HCT116 (cell line): ENCODE measurements at regions not wholly inside any gene's neighbourhood (a gene's known extent, or its start where the extent isn't known, plus 50 kb on each side); places are given as distances from the start of the nearest gene placed in this dataset.

Experiments
- ATAC-seq: fragments of 200-7000 bp; cut with Tn5 transposase; 2 replicates; pipeline ENCODE4 v1.9.1; 2020; ENCODE audit warnings: mild to moderate bottlenecking, moderate library complexity
- BruUV-seq: library from RNA; stranded (reverse); fragments of 400-500 nt; replicated peaks from 2 replicates; lab custom pipeline; 2021; lab: Mats Ljungman, UMichigan
- CTCF ChIA-PET: fragments of 300-600 bp; sonication (Branson Sonifier 250); formaldehyde crosslinking; loops from one replicate; lab custom pipeline; 2021; ENCODE audit warnings: antibody characterized with exemption; lab: Charles Lee
- POLR2A ChIA-PET: fragments of 300-600, 350-600 bp; sonication (Branson Sonifier 250); formaldehyde crosslinking; loops from one replicate; lab custom pipeline; 2021; ENCODE audit warnings: antibody characterized with exemption; lab: Charles Lee
- RAD21 ChIA-PET, 2 experiments: fragments of 300-600 bp; sonication (Branson Sonifier 250); formaldehyde crosslinking; loops; one replicate each; lab custom pipeline; 2023; ENCODE audit warnings: low total read pairs in 2 of 2; ENCODE audit not compliant: uncharacterized antibody in 2 of 2, unreplicated experiment in 2 of 2, low non-redundant PET in 1 of 2; lab: Charles Lee
- DNase-seq: peaks from one replicate; pipeline ENCODE4 v3.0.0-alpha.2; 2010; ENCODE audit warnings: low read depth, low spot score
- H2AFZ ChIP-seq: fragments of 200-600 bp; shearing (Covaris generic), sonication (generic); 2 replicates; pipeline ENCODE4 v1.6.1; 2017; ENCODE audit warnings: low read depth, mixed run types, mixed read lengths, antibody characterized with exemption, low read length; ENCODE audit not compliant: poor library complexity, severe bottlenecking
- H3K27ac ChIP-seq: 2 replicates; pipeline ENCODE4 v1.5.1; 2012; ENCODE audit warnings: low read depth, low read length
- H3K27me3 ChIP-seq: fragments of 200-600 bp; sonication (generic); 2 replicates; pipeline ENCODE4 v1.6.1; 2016; ENCODE audit warnings: mixed run types, low read length, mixed read lengths; ENCODE audit not compliant: insufficient read depth
- H3K36me3 ChIP-seq, 2 experiments: fragments of 200-500 bp in 1 of 2; fragments of 200-600 bp in 1 of 2; sonication (Bioruptor generic) in 1 of 2; sonication (generic) in 1 of 2; 2 replicates each; pipeline versions ENCODE4 v1.5.1 to v1.6.1; 2014 to 2016; ENCODE audit warnings: low read length in 2 of 2, inconsistent platforms in 1 of 2, mixed read lengths in 1 of 2, mixed run types in 1 of 2; ENCODE audit not compliant: insufficient read depth in 2 of 2, control insufficient read depth in 1 of 2
- H3K4me1 ChIP-seq, 2 experiments: fragments of 200-600 bp in 1 of 2; sonication (generic) in 1 of 2; 2 replicates each; pipeline versions ENCODE4 v1.5.1 to v1.6.1; 2012 to 2017; ENCODE audit warnings: low read length in 2 of 2, inconsistent platforms in 1 of 2, mild to moderate bottlenecking in 1 of 2, mixed read lengths in 1 of 2, mixed run types in 1 of 2, moderate library complexity in 1 of 2; ENCODE audit not compliant: insufficient read depth in 2 of 2, control insufficient read depth in 1 of 2
- H3K4me2 ChIP-seq: fragments of 200-600 bp; sonication (generic); 2 replicates; pipeline ENCODE4 v1.6.1; 2017; ENCODE audit warnings: mixed run types, low read length, mixed read lengths
- H3K4me3 ChIP-seq, 2 experiments: fragments of 200-600 bp in 1 of 2; sonication (generic) in 1 of 2; replicated peaks in 1 of 2; 2 replicates each; pipeline ENCODE4 v1.5.1; 2011 to 2016; ENCODE audit warnings: low read length in 2 of 2, control low read depth in 1 of 2, low read depth in 1 of 2, mild to moderate bottlenecking in 1 of 2, mixed read lengths in 1 of 2, mixed run types in 1 of 2
- H3K79me2 ChIP-seq: fragments of 200-600 bp; sonication (generic); 2 replicates; pipeline ENCODE4 v1.6.1; 2017; ENCODE audit warnings: mild to moderate bottlenecking, mixed run types, low read length, moderate library complexity, mixed read lengths; ENCODE audit not compliant: insufficient read depth
- H3K9ac ChIP-seq: fragments of 200-600 bp; sonication (generic); 2 replicates; pipeline ENCODE4 v1.6.1; 2016; ENCODE audit warnings: low read length, mixed read lengths
- H3K9me2 ChIP-seq: fragments of 200-600 bp; sonication (generic), shearing (Covaris generic); 2 replicates; pipeline ENCODE4 v1.6.1; 2017; ENCODE audit warnings: mixed run types, mild to moderate bottlenecking, moderate library complexity; ENCODE audit not compliant: insufficient read depth
- H3K9me3 ChIP-seq, 2 experiments: fragments of 200-500 bp in 1 of 2; fragments of 200-600 bp in 1 of 2; sonication (Bioruptor generic) in 1 of 2; sonication (generic) in 1 of 2; 2 replicates each; pipeline ENCODE4 v1.6.1; 2014 to 2017; ENCODE audit warnings: low read length in 2 of 2, mixed read lengths in 2 of 2, inconsistent platforms in 1 of 2, low read depth in 1 of 2, mild to moderate bottlenecking in 1 of 2, mixed run types in 1 of 2, moderate library complexity in 1 of 2; ENCODE audit not compliant: control insufficient read depth in 1 of 2, insufficient read depth in 1 of 2
- H4K20me1 ChIP-seq: fragments of 200-600 bp; sonication (generic), shearing (Covaris generic); 2 replicates; pipeline ENCODE4 v1.6.1; 2017; ENCODE audit warnings: mixed run types, mild to moderate bottlenecking, moderate library complexity; ENCODE audit not compliant: insufficient read depth
- CEBPB ChIP-seq: IDR thresholded peaks from 2 replicates; pipeline ENCODE4 v1.6.1; 2012; ENCODE audit warnings: low read depth
- EGR1 ChIP-seq: IDR thresholded peaks from 2 replicates; pipeline ENCODE4 v1.6.1; 2012; ENCODE audit warnings: low read depth
- ELF1 ChIP-seq: IDR thresholded peaks from 2 replicates; pipeline ENCODE4 v1.6.1; 2012; ENCODE audit warnings: low read depth, borderline replicate concordance
- EZH2 ChIP-seq: fragments of 200-600 bp; sonication (generic); IDR thresholded peaks from 2 replicates; pipeline ENCODE4 v1.6.1; 2017; ENCODE audit warnings: antibody characterized with exemption, mixed run types
- EZH2phosphoT487 ChIP-seq: fragments of 200-600 bp; IDR thresholded peaks from 2 replicates; pipeline ENCODE4 v1.6.1; 2018; ENCODE audit warnings: antibody characterized with exemption, borderline replicate concordance
- FOSL1 ChIP-seq: IDR thresholded peaks from 2 replicates; pipeline ENCODE4 v1.6.1; 2012; ENCODE audit warnings: low read depth
- POLR2A ChIP-seq: IDR thresholded peaks from 2 replicates; pipeline ENCODE4 v1.7.0; 2011; ENCODE audit warnings: borderline replicate concordance; ENCODE audit not compliant: insufficient read depth, insufficient read length; ENCODE audit errors: extremely low read depth
- POLR2AphosphoS5 ChIP-seq: IDR thresholded peaks from 2 replicates; pipeline ENCODE4 v1.6.1; 2011; ENCODE audit warnings: mild to moderate bottlenecking, low read depth, low read length, moderate library complexity
- RAD21 ChIP-seq: IDR thresholded peaks from 2 replicates; pipeline ENCODE4 v1.6.1; 2012; ENCODE audit warnings: low read depth, mild to moderate bottlenecking
- SIN3A ChIP-seq: IDR thresholded peaks from 2 replicates; pipeline ENCODE4 v1.6.1; 2012; ENCODE audit warnings: low read depth
- SRF ChIP-seq: IDR thresholded peaks from 2 replicates; pipeline ENCODE4 v1.6.1; 2012; ENCODE audit warnings: low read depth
- YY1 ChIP-seq: IDR thresholded peaks from 2 replicates; pipeline ENCODE4 v1.6.1; 2011; ENCODE audit warnings: low read length, low read depth, moderate library complexity, mild to moderate bottlenecking; ENCODE audit not compliant: insufficient replicate concordance; ENCODE audit errors: extremely low read depth
- ZFX ChIP-seq: fragments of 450-650 bp; IDR thresholded peaks from 2 replicates; pipeline ENCODE4 v1.6.1; 2017
- ZNF274 ChIP-seq: fragments of 200-500 bp; sonication (Bioruptor generic); IDR thresholded peaks from 2 replicates; pipeline ENCODE4 v1.6.1; 2014; ENCODE audit warnings: mild to moderate bottlenecking, low read depth, low read length, inconsistent platforms
- intact Hi-C: fragments of 100-400 bp; cut with micrococcal nuclease; formaldehyde crosslinking; loops from 2 replicates; pipeline ENCODE4 v1.10.0; 2022
- TF ChIP-seq, protein P1 (sequence below): IDR thresholded peaks from 2 replicates; pipeline ENCODE4 v1.6.1; 2012; ENCODE audit warnings: low read depth
- TF ChIP-seq, protein P2 (sequence below), 3 experiments: fragments of 200-600 bp in 1 of 3; sonication (generic) in 1 of 3; IDR thresholded peaks in 2 of 3; conservative IDR thresholded peaks in 1 of 3; 2 replicates each; pipeline ENCODE4 v1.5.1; 2012 to 2017; ENCODE audit warnings: low read depth in 2 of 3, low read length in 2 of 3, antibody characterized with exemption in 1 of 3, borderline replicate concordance in 1 of 3, control low read depth in 1 of 3, mild to moderate bottlenecking in 1 of 3, mixed read lengths in 1 of 3, mixed run types in 1 of 3, moderate library complexity in 1 of 3; ENCODE audit not compliant: insufficient read depth in 1 of 3
- TF ChIP-seq, protein P3 (sequence below): IDR thresholded peaks from 2 replicates; pipeline ENCODE4 v1.6.1; 2011; ENCODE audit warnings: mild to moderate bottlenecking, low read length, moderate library complexity; ENCODE audit not compliant: insufficient replicate concordance; ENCODE audit errors: extremely low read depth
- TF ChIP-seq, protein P4 (sequence below): IDR thresholded peaks from 2 replicates; pipeline ENCODE4 v1.6.1; 2012

DNA sequence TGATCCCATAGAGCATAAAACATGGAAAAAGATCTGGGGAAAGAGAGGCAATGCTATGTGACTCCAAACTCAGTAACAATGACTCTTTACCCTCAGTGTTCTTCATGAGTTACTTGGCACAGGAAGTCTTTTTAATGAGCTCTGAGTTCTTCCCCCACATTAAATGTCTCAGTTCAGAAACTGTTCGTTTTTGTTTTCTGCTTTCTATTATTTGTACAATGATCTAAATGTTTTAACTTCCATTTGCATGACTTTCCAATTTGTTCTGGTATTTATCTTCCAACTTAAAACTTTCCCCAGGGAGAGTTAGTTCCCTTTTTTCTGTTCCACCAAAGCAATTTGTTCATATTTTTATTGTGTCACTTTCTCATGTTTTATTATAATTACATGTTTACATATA is 177.0 kb upstream of the ZBTB20 start:
- H3K27ac ChIP-seq = no peak overlapping the region
- no peak for TF ChIP-seq POLR2AphosphoS5
- no peak for TF ChIP-seq ELF1
- TF ChIP-seq EZH2 = no peak
- no peak for TF ChIP-seq CEBPB
- no peak for TF ChIP-seq POLR2A
- TF ChIP-seq, protein P1, sequence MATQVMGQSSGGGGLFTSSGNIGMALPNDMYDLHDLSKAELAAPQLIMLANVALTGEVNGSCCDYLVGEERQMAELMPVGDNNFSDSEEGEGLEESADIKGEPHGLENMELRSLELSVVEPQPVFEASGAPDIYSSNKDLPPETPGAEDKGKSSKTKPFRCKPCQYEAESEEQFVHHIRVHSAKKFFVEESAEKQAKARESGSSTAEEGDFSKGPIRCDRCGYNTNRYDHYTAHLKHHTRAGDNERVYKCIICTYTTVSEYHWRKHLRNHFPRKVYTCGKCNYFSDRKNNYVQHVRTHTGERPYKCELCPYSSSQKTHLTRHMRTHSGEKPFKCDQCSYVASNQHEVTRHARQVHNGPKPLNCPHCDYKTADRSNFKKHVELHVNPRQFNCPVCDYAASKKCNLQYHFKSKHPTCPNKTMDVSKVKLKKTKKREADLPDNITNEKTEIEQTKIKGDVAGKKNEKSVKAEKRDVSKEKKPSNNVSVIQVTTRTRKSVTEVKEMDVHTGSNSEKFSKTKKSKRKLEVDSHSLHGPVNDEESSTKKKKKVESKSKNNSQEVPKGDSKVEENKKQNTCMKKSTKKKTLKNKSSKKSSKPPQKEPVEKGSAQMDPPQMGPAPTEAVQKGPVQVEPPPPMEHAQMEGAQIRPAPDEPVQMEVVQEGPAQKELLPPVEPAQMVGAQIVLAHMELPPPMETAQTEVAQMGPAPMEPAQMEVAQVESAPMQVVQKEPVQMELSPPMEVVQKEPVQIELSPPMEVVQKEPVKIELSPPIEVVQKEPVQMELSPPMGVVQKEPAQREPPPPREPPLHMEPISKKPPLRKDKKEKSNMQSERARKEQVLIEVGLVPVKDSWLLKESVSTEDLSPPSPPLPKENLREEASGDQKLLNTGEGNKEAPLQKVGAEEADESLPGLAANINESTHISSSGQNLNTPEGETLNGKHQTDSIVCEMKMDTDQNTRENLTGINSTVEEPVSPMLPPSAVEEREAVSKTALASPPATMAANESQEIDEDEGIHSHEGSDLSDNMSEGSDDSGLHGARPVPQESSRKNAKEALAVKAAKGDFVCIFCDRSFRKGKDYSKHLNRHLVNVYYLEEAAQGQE = no peak
- no peak for TF ChIP-seq SIN3A
- no peak for TF ChIP-seq SRF
- no peak for TF ChIP-seq EZH2phosphoT487
- TF ChIP-seq EGR1 = no peak
- no peak for TF ChIP-seq RAD21
- TF ChIP-seq, protein P2, sequence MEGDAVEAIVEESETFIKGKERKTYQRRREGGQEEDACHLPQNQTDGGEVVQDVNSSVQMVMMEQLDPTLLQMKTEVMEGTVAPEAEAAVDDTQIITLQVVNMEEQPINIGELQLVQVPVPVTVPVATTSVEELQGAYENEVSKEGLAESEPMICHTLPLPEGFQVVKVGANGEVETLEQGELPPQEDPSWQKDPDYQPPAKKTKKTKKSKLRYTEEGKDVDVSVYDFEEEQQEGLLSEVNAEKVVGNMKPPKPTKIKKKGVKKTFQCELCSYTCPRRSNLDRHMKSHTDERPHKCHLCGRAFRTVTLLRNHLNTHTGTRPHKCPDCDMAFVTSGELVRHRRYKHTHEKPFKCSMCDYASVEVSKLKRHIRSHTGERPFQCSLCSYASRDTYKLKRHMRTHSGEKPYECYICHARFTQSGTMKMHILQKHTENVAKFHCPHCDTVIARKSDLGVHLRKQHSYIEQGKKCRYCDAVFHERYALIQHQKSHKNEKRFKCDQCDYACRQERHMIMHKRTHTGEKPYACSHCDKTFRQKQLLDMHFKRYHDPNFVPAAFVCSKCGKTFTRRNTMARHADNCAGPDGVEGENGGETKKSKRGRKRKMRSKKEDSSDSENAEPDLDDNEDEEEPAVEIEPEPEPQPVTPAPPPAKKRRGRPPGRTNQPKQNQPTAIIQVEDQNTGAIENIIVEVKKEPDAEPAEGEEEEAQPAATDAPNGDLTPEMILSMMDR (IDR thresholded peaks at IDR 0.05 in 2 of 3, conservative IDR thresholded peaks at IDR 0.05 in 1 of 3; ENCODE audit: borderline replicate concordance in 1 of 3, insufficient read depth in 1 of 3, low read depth in 2 of 3, low read length in 2 of 3) = no peak
- TF ChIP-seq ZNF274 = no peak
- no peak for TF ChIP-seq YY1
- TF ChIP-seq, protein P3, sequence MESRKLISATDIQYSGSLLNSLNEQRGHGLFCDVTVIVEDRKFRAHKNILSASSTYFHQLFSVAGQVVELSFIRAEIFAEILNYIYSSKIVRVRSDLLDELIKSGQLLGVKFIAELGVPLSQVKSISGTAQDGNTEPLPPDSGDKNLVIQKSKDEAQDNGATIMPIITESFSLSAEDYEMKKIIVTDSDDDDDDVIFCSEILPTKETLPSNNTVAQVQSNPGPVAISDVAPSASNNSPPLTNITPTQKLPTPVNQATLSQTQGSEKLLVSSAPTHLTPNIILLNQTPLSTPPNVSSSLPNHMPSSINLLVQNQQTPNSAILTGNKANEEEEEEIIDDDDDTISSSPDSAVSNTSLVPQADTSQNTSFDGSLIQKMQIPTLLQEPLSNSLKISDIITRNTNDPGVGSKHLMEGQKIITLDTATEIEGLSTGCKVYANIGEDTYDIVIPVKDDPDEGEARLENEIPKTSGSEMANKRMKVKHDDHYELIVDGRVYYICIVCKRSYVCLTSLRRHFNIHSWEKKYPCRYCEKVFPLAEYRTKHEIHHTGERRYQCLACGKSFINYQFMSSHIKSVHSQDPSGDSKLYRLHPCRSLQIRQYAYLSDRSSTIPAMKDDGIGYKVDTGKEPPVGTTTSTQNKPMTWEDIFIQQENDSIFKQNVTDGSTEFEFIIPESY = no peak
- no peak for TF ChIP-seq ZFX
- no peak for TF ChIP-seq FOSL1
- TF ChIP-seq, protein P4, sequence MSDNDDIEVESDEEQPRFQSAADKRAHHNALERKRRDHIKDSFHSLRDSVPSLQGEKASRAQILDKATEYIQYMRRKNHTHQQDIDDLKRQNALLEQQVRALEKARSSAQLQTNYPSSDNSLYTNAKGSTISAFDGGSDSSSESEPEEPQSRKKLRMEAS = no peak
- H3K9me2 ChIP-seq = no peaks in the 10 kb centered on the region
- BruUV-seq = no TSS peak
- no peak overlapping the region for H3K9ac ChIP-seq
- H4K20me1 ChIP-seq = no peaks in the 10 kb centered on the region
- no peaks in the 10 kb centered on the region for H3K27me3 ChIP-seq
- peaks cover 0 to 3% of the 10 kb centered on the region in 2 experiments; a peak in 1 of 4 replicates for H3K4me1 ChIP-seq
- ATAC-seq (no peak), DNase-seq (no peak)
- intact Hi-C loops = no loop called here
- POLR2A ChIA-PET = no interaction called here
- H3K79me2 ChIP-seq = no peaks in the 10 kb centered on the region
- no peak overlapping the region for H3K4me2 ChIP-seq
- no peaks in the 10 kb centered on the region for H3K36me3 ChIP-seq
- CTCF ChIA-PET = no interaction called here
- RAD21 ChIA-PET = no interaction called here
- H3K9me3 ChIP-seq = no peaks in the 10 kb centered on the region
- no peak overlapping the region for H3K4me3 ChIP-seq
- no peak overlapping the region for H2AFZ ChIP-seq
